ENCODE measurements at regions not wholly inside any gene's neighbourhood (a gene's known extent, or its start where the extent isn't known, plus 50 kb on each side); places are given as distances from the start of the nearest gene placed in this dataset.

DNA sequence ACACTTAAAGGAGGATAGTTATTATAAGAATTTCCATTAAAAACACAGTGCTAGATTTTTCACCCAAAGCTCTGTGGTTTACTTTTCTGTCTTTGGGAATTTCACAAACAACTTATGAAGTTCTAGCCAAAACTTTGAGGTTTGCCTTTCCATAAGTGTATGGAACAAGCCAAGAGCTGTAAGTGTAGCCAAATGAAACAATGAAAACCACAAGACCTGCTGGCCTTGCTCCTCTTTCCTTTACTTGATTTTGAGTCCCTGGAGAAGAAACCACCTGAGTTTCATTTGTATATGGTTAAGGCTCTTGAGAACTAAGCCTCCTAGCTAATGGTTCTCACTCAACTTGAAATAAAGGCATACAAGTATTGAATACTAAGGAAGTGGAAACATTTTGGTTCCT is 365.3 kb upstream of the EPHA3 start:
- TF ChIP-seq, protein P1, sequence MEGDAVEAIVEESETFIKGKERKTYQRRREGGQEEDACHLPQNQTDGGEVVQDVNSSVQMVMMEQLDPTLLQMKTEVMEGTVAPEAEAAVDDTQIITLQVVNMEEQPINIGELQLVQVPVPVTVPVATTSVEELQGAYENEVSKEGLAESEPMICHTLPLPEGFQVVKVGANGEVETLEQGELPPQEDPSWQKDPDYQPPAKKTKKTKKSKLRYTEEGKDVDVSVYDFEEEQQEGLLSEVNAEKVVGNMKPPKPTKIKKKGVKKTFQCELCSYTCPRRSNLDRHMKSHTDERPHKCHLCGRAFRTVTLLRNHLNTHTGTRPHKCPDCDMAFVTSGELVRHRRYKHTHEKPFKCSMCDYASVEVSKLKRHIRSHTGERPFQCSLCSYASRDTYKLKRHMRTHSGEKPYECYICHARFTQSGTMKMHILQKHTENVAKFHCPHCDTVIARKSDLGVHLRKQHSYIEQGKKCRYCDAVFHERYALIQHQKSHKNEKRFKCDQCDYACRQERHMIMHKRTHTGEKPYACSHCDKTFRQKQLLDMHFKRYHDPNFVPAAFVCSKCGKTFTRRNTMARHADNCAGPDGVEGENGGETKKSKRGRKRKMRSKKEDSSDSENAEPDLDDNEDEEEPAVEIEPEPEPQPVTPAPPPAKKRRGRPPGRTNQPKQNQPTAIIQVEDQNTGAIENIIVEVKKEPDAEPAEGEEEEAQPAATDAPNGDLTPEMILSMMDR (conservative IDR thresholded peaks at IDR 0.05 in 1 of 2, IDR thresholded peaks at IDR 0.05 in 1 of 2; ENCODE audit: extremely low read depth in 1 of 2, insufficient read depth in 1 of 2, low read depth in 1 of 2, low read length in 2 of 2), result no peak
- no peak for TF ChIP-seq EZH2 (IDR thresholded peaks at IDR 0.05; ENCODE audit: borderline replicate concordance, low read length)

All from mammary epithelial cell (primary cell).